Vagina (tissue), 2 donors: ENCODE measurements at regions not wholly inside any gene's neighbourhood (a gene's known extent, or its start where the extent isn't known, plus 50 kb on each side); places are given as distances from the start of the nearest gene placed in this dataset.

Source experiments
- POLR2AphosphoS5 ChIP-seq, 2 donors: sonication (generic); formaldehyde crosslinking; IDR thresholded peaks; one replicate each; pipeline ENCODE4 v1.9.0; 2017; ENCODE audit warnings: antibody characterized with exemption in 2 of 2, mild to moderate bottlenecking in 2 of 2, low read depth in 1 of 2; ENCODE audit not compliant: insufficient read depth in 1 of 2
- TF ChIP-seq, protein P1 (sequence below), 3 experiments: fragments of 450-650 bp in 2 of 3; fragments of 200-600 bp in 1 of 3; sonication (generic) in 1 of 3; IDR thresholded peaks; one replicate each; pipeline ENCODE4 v1.5.1; 2017 to 2019; ENCODE audit warnings: antibody characterized with exemption in 3 of 3, mild to moderate bottlenecking in 2 of 3, moderate library complexity in 2 of 3

DNA sequence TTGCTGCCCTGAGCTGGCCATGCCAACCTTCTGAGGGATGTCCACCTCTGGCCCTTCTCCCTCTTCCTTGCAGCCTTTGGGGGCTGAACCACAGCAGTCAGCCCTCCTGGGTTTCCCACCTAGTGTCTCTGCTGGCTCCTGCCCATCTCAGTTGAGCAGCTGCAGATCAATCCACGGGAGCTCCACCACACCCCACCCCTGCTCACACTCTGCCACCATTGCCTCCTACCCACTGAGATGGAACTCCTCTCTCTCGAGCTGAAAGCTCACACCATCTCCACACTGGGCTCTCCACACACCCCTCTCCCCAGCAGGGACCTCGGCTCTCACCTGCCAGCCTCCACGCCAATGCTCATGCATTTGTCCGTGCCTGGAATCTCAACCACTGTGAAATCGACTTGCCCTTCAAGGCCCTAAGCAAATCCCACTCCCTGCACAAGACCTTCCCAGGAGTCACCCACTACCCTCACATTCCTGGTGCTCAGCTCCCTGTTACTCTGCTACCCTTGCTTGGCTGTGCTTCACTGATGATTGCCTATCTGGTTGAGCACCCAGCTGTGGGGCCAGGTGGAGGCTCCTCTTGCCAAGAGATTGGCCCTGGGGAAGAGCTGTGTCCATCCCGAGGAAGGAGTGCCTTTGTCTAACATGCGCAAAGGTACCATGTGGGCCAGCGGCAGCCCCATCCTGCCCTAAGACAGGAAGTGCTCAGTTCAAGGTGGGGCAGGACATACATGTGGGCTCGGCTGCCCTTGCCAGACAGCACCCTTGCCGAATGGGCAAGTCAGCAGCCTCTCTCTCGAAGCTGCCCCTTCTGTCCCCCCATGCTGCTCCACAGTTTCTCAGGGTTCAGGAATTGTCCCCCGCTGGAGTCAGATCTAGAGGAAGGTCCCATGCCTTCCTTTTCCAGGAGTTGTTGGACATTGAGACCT, 208.7 kb downstream of the CYP26B1 start:
- TF ChIP-seq POLR2AphosphoS5 (IDR thresholded peaks at IDR 0.05; ENCODE audit: insufficient read depth in 1 of 2, low read depth in 1 of 2), result no peak
- TF ChIP-seq, protein P1, sequence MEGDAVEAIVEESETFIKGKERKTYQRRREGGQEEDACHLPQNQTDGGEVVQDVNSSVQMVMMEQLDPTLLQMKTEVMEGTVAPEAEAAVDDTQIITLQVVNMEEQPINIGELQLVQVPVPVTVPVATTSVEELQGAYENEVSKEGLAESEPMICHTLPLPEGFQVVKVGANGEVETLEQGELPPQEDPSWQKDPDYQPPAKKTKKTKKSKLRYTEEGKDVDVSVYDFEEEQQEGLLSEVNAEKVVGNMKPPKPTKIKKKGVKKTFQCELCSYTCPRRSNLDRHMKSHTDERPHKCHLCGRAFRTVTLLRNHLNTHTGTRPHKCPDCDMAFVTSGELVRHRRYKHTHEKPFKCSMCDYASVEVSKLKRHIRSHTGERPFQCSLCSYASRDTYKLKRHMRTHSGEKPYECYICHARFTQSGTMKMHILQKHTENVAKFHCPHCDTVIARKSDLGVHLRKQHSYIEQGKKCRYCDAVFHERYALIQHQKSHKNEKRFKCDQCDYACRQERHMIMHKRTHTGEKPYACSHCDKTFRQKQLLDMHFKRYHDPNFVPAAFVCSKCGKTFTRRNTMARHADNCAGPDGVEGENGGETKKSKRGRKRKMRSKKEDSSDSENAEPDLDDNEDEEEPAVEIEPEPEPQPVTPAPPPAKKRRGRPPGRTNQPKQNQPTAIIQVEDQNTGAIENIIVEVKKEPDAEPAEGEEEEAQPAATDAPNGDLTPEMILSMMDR (IDR thresholded peaks at IDR 0.05), result no peak
